ENCODE measurements at regions not wholly inside any gene's neighbourhood (a gene's known extent, or its start where the extent isn't known, plus 50 kb on each side); places are given as distances from the start of the nearest gene placed in this dataset.

- TF ChIP-seq CTCF (IDR thresholded peaks at IDR 0.05; ENCODE audit: poor library complexity, severe bottlenecking) (no peak), POLR2AphosphoS5 (IDR thresholded peaks at IDR 0.05) (no peak), RAD21 (conservative IDR thresholded peaks at IDR 0.05) (no peak), EZH2 (IDR thresholded peaks at IDR 0.05; ENCODE audit: borderline replicate concordance, insufficient read depth, low read length, poor library complexity, severe bottlenecking) (no peak), REST (IDR thresholded peaks at IDR 0.05; ENCODE audit: borderline replicate concordance) (no peak), MXI1 (conservative IDR thresholded peaks at IDR 0.05; ENCODE audit: poor library complexity, severe bottlenecking) (no peak), EP300 (conservative IDR thresholded peaks at IDR 0.05; ENCODE audit: poor library complexity, severe bottlenecking) (no peak), TAF1 (IDR thresholded peaks at IDR 0.05; ENCODE audit: low read depth) (no peak), SMC3 (conservative IDR thresholded peaks at IDR 0.05; ENCODE audit: poor library complexity) (no peak)
Observed at GRCh38 chr1:112057736-112058135, 68.3 kb upstream of the KCND3 start.
